Motor neuron (in vitro differentiated cells): ENCODE measurements at regions not wholly inside any gene's neighbourhood (a gene's known extent, or its start where the extent isn't known, plus 50 kb on each side); places are given as distances from the start of the nearest gene placed in this dataset.
A peak's percentile ranks its signal among the peaks of the same experiment; 100 is the strongest.

Experiments used
- ATAC-seq, 8 experiments: fragments of 200-7000 bp; cut with Tn5 transposase; replicated peaks in 6 of 8; 2 replicates each; pipeline ENCODE4 v1.8.0; 2021; ENCODE audit warnings: mild to moderate bottlenecking in 8 of 8, moderate library complexity in 8 of 8
- H3K27ac ChIP-seq, 2 donors: fragments of 250-450 bp; sonication (Bioruptor Pico); 2 replicates each; pipeline ENCODE4 v1.9.0; 2021; ENCODE audit warnings: antibody characterized with exemption in 2 of 2, mild to moderate bottlenecking in 2 of 2, moderate library complexity in 1 of 2
- H3K4me1 ChIP-seq, 2 donors: fragments of 250-450 bp; sonication (Bioruptor Pico); replicated peaks in 1 of 2; 2 replicates each; pipeline ENCODE4 v1.6.1; 2021; ENCODE audit warnings: antibody characterized with exemption in 2 of 2, mild to moderate bottlenecking in 2 of 2, moderate library complexity in 1 of 2
- H3K4me3 ChIP-seq, 5 donors: fragments of 250-450 bp; sonication (Bioruptor Pico); 2 replicates each; pipeline ENCODE4 v1.9.0; 2021; ENCODE audit warnings: antibody characterized with exemption in 5 of 5, mild to moderate bottlenecking in 5 of 5, moderate library complexity in 4 of 5
- WGBS, 10 experiments: fragments of 450-650 bp; shearing (Covaris generic); methylation state at CpG; one replicate each; pipeline ENCODE4 v1.0.0; 2022; 5-methylcytosine and 5-hydroxymethylcytosine counted together
- in situ Hi-C, 9 experiments: fragments of 400-800 bp; cut with MboI; loops; one replicate each; pipeline ENCODE4 v1.15.0; 2021; ENCODE audit warnings: low sequenced_read_pairs in 9 of 9, low pct_unique_long_range_greater_than_20kb in 2 of 9; ENCODE audit not compliant: unreplicated experiment in 9 of 9

GRCh38 chr6:44569131-44569530 is 181.6 kb downstream of the CDC5L start:
- 14 to 81% (median 43%) methylated on average over 1 to 3 of the region's 3 CpGs; no CpG with 5 or more reads in 7 of the 10 experiments for WGBS, 10 experiments
- ATAC-seq: peak in 1 of 8 experiments; percentile 12
- in situ Hi-C loops: no loop called here
- no peaks in the 10 kb centered on the region for H3K4me1 ChIP-seq
- no peak overlapping the region for H3K4me3 ChIP-seq
- no peak overlapping the region for H3K27ac ChIP-seq

- ATAC-seq: peak in 7 of 8 experiments; percentile 23 to 86 (median 69)
- no peaks in the 10 kb centered on the region for H3K4me1 ChIP-seq
- H3K27ac ChIP-seq: no peak overlapping the region
- in situ Hi-C loops: no loop called here
- H3K4me3 ChIP-seq: no peak overlapping the region
- WGBS, 10 experiments: 0 to 47% (median 30%) methylated on average over 2 to 6 of the region's 7 CpGs; no CpG with 5 or more reads in 5 of the 10 experiments
These were observed 182.5 kb downstream of the CDC5L start for GRCh38 chr6:44569931-44570385.

- in situ Hi-C loops: no loop called here
- no peak overlapping the region for H3K4me3 ChIP-seq
- no peak overlapping the region for H3K27ac ChIP-seq
- no peak for ATAC-seq
- 20 to 92% (median 60%) methylated on average over 1 of the region's 1 CpG; no CpG with 5 or more reads in 3 of the 10 experiments for WGBS, 10 experiments
- H3K4me1 ChIP-seq: no peaks in the 10 kb centered on the region
These were observed 184.0 kb downstream of the CDC5L start for GRCh38 chr6:44571510-44571909.

DNA sequence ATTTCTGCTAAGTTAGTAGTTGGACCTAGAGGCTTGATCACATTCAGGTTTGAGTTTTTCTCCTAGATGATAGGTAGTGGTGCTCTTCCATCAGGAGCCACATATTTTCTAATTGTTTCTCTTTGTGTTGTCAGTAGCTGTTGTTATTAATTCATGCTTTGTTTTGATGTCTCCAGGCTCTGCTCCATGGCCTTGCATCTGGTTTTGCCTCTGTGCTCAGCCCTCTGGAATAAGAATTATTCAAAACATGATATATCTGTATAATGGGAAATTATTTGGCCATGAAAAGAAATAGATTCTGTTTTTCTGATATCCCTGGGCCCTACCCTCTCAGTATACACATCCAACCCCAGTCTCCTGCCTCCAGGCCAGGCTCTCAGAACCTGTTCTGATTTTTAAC is 184.8 kb downstream of the CDC5L start:
- in situ Hi-C loops: no loop called here
- H3K27ac ChIP-seq: no peak overlapping the region
- H3K4me3 ChIP-seq: no peak overlapping the region
- H3K4me1 ChIP-seq: no peaks in the 10 kb centered on the region
- no peak for ATAC-seq

DNA sequence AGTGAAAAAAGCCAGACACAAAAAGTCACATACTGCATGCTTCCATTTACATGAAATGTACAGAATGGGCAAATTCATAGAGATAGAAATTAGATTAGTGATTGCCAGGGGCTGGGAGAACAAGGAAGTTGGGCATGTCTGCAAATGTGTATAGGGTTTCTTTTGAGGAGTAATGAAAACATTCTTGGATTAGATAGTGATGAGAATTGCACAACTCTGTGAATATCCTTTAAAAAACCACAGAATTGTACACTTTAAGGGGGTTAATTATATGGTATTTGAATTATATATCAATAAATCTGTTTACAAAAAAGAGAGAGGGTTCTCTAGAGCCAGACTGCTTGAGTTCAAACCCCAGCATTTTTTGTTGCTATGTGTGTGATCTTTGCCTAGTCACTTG is 188.1 kb downstream of the CDC5L start:
- Histone ChIP-seq H3K4me3 (no peak overlapping the region), H3K27ac (no peak overlapping the region), H3K4me1 (no peaks in the 10 kb centered on the region)
- in situ Hi-C loops: no loop called here
- ATAC-seq: no peak

DNA sequence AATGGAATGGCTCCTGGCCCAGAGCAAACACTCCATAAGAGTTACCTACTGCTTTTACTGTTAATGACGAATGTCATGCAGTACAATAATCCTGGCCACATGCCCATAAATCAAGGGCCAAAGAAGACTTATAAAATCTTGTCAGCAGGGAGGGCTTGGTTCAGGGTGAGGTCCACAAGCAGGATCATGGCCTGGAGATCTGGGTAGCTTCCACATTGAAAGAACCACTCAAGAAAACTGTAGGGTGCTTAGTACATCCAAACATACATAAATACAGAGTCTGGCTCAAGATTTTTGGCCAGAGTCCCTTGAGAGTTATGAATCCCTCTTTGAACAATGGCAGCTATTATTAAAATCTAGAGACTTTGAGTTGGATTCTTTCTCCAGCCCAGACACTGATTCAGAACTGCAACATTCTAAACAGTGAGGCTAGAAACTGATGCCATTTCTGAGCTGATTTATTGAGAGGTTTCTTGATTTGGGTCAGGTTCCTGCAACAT is 188.7 kb downstream of the CDC5L start:
- WGBS, 10 experiments: 0 to 100% (median 60%) methylated on average over 1 of the region's 1 CpG; no CpG with 5 or more reads in 3 of the 10 experiments
- no peak overlapping the region for H3K4me3 ChIP-seq
- peak in 2 of 8 experiments; percentile 36 to 67 for ATAC-seq
- in situ Hi-C loops: no loop called here
- no peak overlapping the region for H3K27ac ChIP-seq
- H3K4me1 ChIP-seq: no peaks in the 10 kb centered on the region

DNA sequence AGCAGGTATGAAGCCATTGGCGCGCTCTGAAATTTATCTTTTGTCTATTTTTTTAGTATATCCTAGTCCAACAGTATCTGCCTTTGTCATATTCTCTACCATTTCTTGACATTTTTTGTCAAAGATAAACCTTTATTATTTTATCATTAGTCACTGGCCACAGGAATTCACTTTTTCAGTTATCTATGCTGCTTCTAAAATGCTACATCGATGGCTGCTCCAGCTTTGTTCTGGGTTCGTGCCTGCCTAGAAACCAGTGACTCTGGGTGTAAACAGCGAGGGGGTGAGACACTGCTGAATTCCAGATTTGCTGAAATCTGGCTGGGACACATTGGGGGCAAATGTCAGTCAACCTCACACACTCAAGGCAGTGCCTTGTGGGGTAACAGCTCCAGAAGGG is 193.4 kb downstream of the CDC5L start:
- WGBS, 10 experiments: 55 to 100% (median 68%) methylated on average over 2 to 5 of the region's 5 CpGs; no CpG with 5 or more reads in 2 of the 10 experiments
- ATAC-seq: no peak
- in situ Hi-C loops: no loop called here
- Histone ChIP-seq H3K4me1 (no peaks in the 10 kb centered on the region), H3K27ac (no peak overlapping the region), H3K4me3 (no peak overlapping the region)

DNA sequence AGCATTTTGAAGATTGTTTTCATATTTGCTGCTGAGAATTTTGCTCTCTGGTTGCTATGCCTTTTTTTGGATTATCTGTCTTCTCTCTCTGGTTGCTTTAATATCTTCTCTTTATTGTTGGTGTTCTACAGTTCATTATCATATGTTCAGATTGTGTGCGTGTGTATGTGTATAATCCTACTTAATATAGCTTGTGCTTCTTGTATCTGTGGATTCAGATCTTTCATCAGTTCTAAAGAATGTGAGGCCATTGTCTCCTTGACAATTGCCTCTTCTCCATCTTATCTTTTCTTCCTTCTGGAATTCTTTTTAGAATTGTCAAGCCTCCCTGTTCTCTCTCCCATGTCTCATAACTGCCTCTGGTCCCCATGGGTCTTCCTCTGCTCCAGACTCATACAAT is 195.4 kb downstream of the CDC5L start:
- ATAC-seq: no peak
- no peaks in the 10 kb centered on the region for H3K4me1 ChIP-seq
- in situ Hi-C loops: no loop called here
- WGBS, 10 experiments: 50 to 100% (median 82%) methylated on average over 1 of the region's 1 CpG; no CpG with 5 or more reads in 2 of the 10 experiments
- no peak overlapping the region for H3K4me3 ChIP-seq
- no peak overlapping the region for H3K27ac ChIP-seq

DNA sequence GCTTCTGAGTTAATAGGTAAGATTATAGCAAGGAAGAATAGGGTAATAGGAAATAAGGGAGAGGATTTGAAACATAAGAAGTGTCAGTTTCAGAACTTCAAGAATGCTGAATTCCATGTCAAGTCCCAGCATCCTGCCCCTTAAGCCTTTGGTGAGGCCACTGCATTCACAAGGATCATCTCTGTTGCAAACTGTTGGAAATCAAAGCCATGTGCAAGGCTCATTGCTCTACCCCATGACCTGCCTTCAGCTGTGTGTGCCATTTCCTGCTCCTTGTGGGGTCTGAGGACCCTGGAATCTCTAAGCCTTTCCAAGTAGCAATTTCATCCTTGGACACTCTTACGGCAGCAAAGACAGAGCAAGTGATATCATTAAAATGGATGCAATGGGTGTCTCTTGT is 203.0 kb downstream of the CDC5L start:
- Histone ChIP-seq H3K27ac (no peak overlapping the region), H3K4me3 (no peak overlapping the region), H3K4me1 (peaks cover 0 to 2% of the 10 kb centered on the region in 2 donors)
- 80 to 100% (median 100%) methylated on average over 1 of the region's 1 CpG; no CpG with 5 or more reads in 4 of the 10 experiments for WGBS, 10 experiments
- in situ Hi-C loops: no loop called here
- no peak for ATAC-seq

DNA sequence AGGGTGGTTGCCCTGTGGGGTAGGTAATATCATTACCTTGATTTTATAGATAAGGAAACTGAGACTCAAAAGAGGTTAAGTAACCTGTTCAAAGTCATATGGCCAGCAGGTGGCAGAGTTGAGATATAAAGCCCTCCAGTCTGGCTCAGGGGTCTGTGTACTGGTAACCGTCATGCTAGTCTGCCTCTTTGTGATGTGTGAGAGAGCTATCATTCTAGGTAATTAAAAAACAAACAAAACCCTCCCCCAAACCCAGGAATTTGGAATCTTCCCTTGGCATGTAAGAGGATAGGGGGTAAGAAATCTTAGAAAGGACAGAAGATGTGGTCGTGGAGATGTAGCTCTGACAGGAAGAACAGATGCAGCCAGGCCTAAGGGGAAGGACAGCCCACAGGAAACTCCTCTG is 206.0 kb downstream of the CDC5L start:
- no peak overlapping the region for H3K27ac ChIP-seq
- H3K4me3 ChIP-seq: no peak overlapping the region
- WGBS, 10 experiments: 60 to 100% (median 84%) methylated on average over 1 of the region's 2 CpGs; no CpG with 5 or more reads in 4 of the 10 experiments
- H3K4me1 ChIP-seq: peaks cover 0 to 2% of the 10 kb centered on the region in 2 donors
- in situ Hi-C loops: no loop called here
- peak in 4 of 8 experiments; percentile 22 to 87 (median 48) for ATAC-seq

DNA sequence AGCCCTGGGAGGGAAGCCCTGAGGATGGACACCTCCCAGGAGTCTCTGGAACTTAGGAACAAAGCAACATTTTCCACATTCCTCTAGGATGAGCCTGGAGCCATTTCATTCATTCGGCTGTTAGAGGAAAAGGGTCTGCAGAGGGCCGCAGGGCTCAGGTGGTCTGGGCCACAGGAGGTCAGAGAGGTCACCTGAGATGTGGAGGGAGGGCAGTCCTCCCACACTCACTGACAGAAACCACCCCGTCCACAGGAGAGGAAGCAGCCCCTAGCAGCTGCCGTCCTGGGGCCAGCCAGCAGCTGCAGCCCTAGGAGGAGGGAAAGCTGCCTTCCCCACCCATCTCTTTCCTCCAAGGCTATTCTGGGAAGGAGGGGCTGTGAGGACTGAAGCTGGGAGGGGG is 207.0 kb downstream of the CDC5L start:
- H3K27ac ChIP-seq: no peak overlapping the region
- H3K4me1 ChIP-seq: peaks cover 0 to 2% of the 10 kb centered on the region in 2 donors
- 17 to 80% (median 70%) methylated on average over 1 to 2 of the region's 4 CpGs; no CpG with 5 or more reads in 7 of the 10 experiments for WGBS, 10 experiments
- H3K4me3 ChIP-seq: no peak overlapping the region
- ATAC-seq: peak in 1 of 8 experiments; percentile 42
- in situ Hi-C loops: no loop called here

- in situ Hi-C loops: no loop called here
- Histone ChIP-seq H3K4me1 (peaks cover 0 to 2% of the 10 kb centered on the region in 2 donors), H3K27ac (no peak overlapping the region), H3K4me3 (no peak overlapping the region)
- WGBS, 10 experiments: 20 to 100% (median 79%) methylated on average over 1 to 4 of the region's 5 CpGs; no CpG with 5 or more reads in 3 of the 10 experiments
- no peak for ATAC-seq
These were observed 211.2 kb downstream of the CDC5L start for GRCh38 chr6:44598679-44599078.

DNA sequence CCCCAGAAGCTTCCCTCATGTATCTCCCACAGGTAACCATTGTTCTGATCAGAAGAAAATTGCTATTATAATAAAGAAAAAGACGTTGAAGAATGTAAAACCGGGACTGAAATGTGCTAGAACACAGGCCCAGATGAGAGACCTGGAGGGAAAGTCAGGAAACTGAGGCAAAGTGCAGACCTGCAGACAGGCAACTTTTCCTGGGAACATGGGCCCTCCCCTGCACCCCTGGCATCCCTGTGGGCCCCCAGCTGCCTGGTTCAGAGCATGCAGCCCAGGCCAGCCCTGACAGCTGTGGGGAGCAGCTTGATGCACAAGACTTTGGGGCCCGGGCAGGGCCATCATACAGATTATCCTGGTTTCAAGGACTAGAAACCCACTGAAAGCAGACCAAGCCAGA is 212.2 kb downstream of the CDC5L start:
- no peak for ATAC-seq
- no peak overlapping the region for H3K4me3 ChIP-seq
- peaks cover 0 to 2% of the 10 kb centered on the region in 2 donors for H3K4me1 ChIP-seq
- in situ Hi-C loops: no loop called here
- WGBS, 10 experiments: 71 to 89% (median 78%) methylated on average over 1 to 2 of the region's 3 CpGs; no CpG with 5 or more reads in 5 of the 10 experiments
- no peak overlapping the region for H3K27ac ChIP-seq

GRCh38 chr6:44603044-44603686 is 215.7 kb downstream of the CDC5L start:
- Histone ChIP-seq H3K27ac (no peak overlapping the region), H3K4me1 (no peaks in the 10 kb centered on the region), H3K4me3 (no peak overlapping the region)
- 48 to 89% (median 70%) methylated on average over 1 to 7 of the region's 9 CpGs; no CpG with 5 or more reads in 1 of the 10 experiments for WGBS, 10 experiments
- in situ Hi-C loops: no loop called here
- no peak for ATAC-seq
